DMS53 (cell line): ENCODE measurements at regions not wholly inside any gene's neighbourhood (a gene's known extent, or its start where the extent isn't known, plus 50 kb on each side); places are given as distances from the start of the nearest gene placed in this dataset.
A peak's percentile ranks its signal among the peaks of the same experiment; 100 is the strongest.

Experiments
- DNase-seq: peaks from one replicate; lab custom pipeline; 2025; lab: John Stamatoyannopoulos, UW

DNA sequence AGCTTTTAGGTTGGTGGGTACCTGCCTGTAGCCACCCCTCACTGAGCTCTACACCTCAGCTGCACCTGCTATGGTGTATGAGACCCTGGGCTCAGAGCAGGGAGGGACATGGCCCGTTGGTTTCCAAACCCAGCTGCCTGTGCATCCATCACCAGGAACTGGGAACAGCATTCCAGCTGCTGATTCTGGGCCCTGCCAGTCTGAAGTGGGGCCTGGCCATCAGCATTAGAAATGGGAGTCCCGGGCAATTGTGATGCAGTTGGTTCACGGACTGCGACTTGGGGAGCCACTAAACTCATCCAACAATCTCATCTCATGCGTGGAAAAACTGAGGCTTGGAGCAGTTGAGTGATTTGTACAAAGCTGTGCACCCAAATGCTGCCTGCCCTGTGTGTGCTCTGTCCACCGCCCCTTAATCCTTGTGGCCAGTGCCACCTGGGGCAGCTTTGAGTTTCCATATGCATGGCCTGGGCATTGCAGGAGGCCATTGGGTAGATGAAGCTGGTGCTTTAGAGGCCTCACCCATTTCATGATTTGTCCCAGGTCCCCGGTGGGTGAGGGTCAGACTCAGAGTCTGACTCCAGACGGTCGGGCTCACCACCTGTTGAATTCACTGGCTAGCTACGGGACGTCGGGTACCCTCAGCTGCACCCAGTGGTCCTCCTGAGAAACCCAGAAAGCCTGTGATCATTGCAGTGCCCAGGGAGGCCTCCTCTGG lies 109.0 kb upstream of the SHH start:
- no peak for DNase-seq

GRCh38 chr7:155920068-155920461 lies 107.8 kb upstream of the SHH start:
- DNase-seq = no peak

DNA sequence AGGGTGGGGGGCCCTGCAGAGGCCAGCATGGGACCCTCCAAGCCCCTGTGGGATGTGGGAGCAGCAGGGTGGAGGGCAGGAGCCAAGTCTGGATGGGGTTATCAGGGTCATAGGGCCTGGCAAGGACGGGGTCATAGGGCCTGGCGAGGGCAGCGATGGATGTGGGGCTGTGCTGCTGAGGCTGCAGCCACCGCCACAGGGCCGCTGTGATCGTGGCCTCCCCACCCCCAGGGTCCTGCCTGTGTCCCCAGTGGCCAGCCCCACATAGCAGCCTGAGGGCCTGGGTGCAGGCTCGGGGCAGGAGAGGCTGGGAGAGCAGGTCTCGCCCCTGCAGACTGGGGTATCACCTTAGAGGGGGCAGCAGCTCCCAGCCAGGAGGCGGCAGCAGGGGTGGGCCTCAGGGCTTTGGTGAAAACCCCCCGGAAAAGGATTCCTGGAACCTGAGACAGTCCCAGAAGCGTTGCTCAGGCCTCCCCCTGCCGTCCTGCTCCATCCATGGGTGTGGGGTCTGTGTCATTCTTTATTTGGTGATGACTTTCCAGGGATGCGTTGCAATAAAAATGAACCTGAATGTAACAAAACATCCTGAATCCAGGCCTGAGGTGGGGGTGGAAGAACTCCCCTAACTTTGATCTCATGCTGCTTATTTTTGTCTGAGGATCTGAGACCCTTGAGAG lies 107.3 kb upstream of the SHH start:
- no peak for DNase-seq

DNA sequence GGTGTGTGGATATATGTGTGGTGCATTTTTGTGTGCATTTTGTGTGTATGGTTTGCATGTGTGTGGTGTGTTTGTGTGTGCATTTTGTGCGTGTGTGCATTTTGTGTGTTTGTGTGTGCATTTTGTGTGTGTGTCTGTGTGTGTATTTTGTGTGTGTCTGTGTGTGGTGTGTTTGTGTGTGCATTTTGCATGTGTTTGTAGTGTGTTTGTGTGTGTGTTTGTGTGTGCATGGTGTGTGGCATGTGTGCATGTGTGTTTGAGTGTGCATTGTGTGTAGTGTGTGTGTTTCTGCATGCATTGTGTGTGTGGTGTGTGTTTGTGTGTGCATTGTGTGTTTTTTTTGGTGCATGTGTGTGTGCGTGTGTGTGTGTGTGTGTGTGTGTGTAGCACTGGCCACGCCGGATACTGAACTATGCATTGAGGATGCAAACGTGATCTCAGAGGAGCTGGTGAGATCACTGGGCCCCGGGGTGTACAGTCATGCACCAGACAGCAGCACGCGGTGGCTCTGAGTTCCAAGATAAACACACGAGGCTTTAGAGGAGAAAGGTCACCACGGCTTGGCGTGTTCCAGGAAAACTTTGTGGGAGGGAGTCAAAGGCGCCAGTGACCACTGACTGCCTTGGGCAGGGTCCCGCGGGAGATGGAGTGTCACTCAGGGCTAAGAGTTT lies 106.6 kb upstream of the SHH start:
- peak; percentile 22 for DNase-seq

- peak; percentile 17 for DNase-seq
Measured at GRCh38 chr7:155917836-155918430, 105.7 kb upstream of the SHH start.

GRCh38 chr7:155916926-155917655 lies 104.8 kb upstream of the SHH start:
- no peak for DNase-seq

GRCh38 chr7:155914341-155914740 lies 102.1 kb upstream of the SHH start:
- DNase-seq = no peak

GRCh38 chr7:155913719-155914118 lies 101.5 kb upstream of the SHH start:
- no peak for DNase-seq

DNA sequence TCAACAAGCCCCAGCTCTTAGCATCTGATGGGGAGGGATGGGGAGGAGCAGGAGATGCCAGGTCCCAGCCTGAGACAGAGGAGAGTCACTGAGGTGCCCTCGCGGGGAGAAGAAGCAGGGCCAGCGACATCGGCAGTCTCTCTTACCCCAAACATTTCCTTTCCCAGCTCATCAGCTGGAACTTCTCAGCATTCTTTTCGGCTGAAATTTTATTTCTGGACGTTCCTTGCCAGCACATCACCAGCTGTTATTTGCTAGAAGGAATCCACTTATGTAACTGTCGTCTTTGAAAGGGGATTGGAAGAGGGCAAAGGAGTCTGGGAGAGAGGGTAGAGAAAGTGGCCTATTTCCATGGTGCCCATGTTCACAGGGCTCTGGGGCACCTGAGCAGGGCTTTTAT lies 101.0 kb upstream of the SHH start:
- no peak for DNase-seq

DNA sequence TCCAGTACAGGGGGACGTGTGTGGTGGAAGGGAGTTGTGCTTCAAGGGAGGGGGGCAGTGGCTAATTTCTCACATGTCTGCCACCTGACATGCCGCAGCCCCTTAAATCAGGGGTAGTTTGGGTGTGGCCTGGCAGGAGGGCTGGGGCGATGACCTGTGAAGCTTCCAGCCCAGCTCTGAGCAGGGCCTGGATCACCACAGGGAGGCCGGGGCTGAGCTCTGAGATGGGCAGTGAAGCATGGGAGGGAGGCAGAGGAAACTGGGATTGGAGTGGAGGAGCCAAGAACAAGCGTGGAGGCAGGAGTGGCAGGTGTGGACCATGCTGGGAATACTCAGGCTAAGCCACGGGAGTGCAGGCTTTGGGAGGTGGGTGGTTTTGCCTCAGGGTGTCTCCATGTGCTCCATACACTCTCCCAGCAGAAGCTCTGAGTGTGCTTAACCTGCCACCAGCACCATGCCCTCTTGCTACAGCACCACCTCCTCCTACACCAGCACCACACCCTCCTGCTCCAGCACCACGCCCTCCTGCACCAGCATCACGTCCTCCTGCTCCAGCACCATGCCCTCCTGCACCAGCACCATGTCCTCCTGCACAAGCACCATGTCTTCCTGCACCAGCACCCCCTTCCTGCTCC lies 99.3 kb upstream of the SHH start:
- no peak for DNase-seq

- no peak for DNase-seq
Measured at GRCh38 chr7:155908385-155908784, 96.1 kb upstream of the SHH start.

GRCh38 chr7:155907450-155908200 lies 95.4 kb upstream of the SHH start:
- no peak for DNase-seq

GRCh38 chr7:155901176-155901575 lies 88.9 kb upstream of the SHH start:
- no peak for DNase-seq

- DNase-seq = no peak
Measured at GRCh38 chr7:155899596-155899995, 87.3 kb upstream of the SHH start.

DNA sequence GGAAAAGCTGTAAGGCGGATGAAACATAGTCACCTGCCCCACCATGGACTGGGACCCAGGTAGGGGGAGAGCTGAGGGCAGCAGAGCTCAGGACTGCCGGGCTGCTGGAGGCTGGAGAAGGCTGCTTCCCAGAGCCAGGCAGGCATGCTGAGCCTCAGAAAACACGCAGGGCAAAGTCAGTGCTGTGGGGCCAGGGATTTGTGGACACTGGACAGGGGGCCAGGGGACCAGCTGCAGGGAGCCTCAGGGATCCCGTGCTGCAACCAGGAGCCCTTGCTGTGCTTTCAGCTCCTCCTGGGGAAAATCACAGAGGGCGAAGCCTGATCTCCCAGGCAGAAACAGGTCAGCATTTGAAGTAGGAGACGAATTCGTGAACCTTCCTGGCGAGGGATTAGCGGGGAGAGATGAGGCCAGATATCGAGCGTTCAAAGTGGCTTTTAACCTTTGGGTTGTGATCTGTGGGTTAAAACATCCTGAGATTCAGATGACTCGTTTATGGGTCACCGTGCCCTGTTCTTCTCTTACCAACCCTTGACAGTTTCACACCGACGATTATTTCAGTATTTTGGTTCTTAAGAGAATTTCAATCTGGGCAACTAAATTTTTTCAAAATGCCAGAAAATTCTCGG lies 85.6 kb upstream of the SHH start:
- no peak for DNase-seq

DNA sequence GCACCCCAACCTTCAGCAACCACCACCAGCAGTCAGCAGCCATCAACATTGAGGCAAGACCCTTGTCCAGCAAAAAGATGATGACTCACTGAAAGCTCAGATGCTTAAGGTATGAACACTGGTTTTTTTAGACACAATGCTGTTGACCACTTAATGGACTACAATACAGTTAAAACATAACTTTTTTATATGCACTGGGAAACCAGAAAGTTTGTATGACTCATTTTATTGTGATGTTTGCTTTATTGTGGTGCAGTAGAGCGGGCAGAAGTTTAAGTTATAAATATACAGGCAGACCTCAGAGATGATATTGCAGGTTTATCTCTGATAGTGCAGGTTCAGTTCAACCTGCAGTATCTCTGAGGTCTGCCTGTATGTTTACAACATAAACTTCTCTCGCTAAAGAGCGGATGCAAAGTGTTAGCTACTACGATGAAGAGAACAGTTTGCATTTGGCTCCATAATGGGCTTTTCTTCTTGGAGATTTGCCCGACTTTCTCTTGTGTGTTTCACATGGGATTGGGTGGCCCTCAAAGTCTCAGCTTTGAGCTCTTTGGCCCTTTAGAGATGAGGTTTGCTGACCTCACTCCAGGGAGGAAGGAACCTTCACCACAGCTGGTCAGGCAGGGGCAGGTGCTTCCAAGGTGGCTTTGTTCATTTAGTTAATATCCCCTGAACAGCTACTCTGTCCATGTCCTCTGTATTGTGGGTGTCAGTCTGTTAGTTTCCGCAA lies 84.4 kb upstream of the SHH start:
- DNase-seq = no peak

GRCh38 chr7:155893664-155894063 lies 81.4 kb upstream of the SHH start:
- DNase-seq = no peak

GRCh38 chr7:155893176-155893575 lies 80.9 kb upstream of the SHH start:
- DNase-seq = no peak

- DNase-seq = no peak
Measured at GRCh38 chr7:155889636-155890511, 77.6 kb upstream of the SHH start.
